NCI-H69 (cell line): ENCODE measurements at regions not wholly inside any gene's neighbourhood (a gene's known extent, or its start where the extent isn't known, plus 50 kb on each side); places are given as distances from the start of the nearest gene placed in this dataset.

Source experiments
- DNase-seq: peaks from one replicate; lab custom pipeline; 2025; lab: John Stamatoyannopoulos, UW

GRCh38 chr7:155202106-155202871 is 95.4 kb upstream of the INSIG1 start:
- DNase-seq: no peak

GRCh38 chr7:155203059-155203881 is 94.4 kb upstream of the INSIG1 start:
- DNase-seq: peak; percentile 35

GRCh38 chr7:155203882-155204691 is 93.6 kb upstream of the INSIG1 start:
- DNase-seq: peak; percentile 77

- peak; percentile 30 for DNase-seq
Observed at GRCh38 chr7:155204744-155205367, 92.8 kb upstream of the INSIG1 start.

- DNase-seq: no peak
Observed at GRCh38 chr7:155205368-155206317, 92.0 kb upstream of the INSIG1 start.

GRCh38 chr7:155206318-155207020 is 91.2 kb upstream of the INSIG1 start:
- DNase-seq: peak; percentile 15

- DNase-seq: no peak
Observed at GRCh38 chr7:155207326-155208002, 90.2 kb upstream of the INSIG1 start.

- DNase-seq: no peak
Observed at GRCh38 chr7:155208681-155209477, 88.8 kb upstream of the INSIG1 start.

GRCh38 chr7:155209478-155210319 is 88.0 kb upstream of the INSIG1 start:
- DNase-seq: no peak

GRCh38 chr7:155210356-155210755 is 87.3 kb upstream of the INSIG1 start:
- peak; percentile 74 for DNase-seq

GRCh38 chr7:155211173-155211572 is 86.5 kb upstream of the INSIG1 start:
- DNase-seq: no peak

- DNase-seq: no peak
Observed at GRCh38 chr7:155211761-155212160, 85.9 kb upstream of the INSIG1 start.

- no peak for DNase-seq
Observed at GRCh38 chr7:155212301-155213015, 85.2 kb upstream of the INSIG1 start.

GRCh38 chr7:155213385-155213784 is 84.3 kb upstream of the INSIG1 start:
- DNase-seq: peak; percentile 14

- DNase-seq: peak; percentile 93
Observed at GRCh38 chr7:155213955-155214740, 83.5 kb upstream of the INSIG1 start.
